ENCODE measurements at regions not wholly inside any gene's neighbourhood (a gene's known extent, or its start where the extent isn't known, plus 50 kb on each side); places are given as distances from the start of the nearest gene placed in this dataset.

- TF ChIP-seq EP300 (IDR thresholded peaks at IDR 0.05) = no peak
- no peak for TF ChIP-seq CTCF (IDR thresholded peaks at IDR 0.05)
Measured at GRCh38 chr4:60723796-60724195, 476.3 kb upstream of the ADGRL3 start.
